Lower lobe of right lung (tissue), 2 donors: ENCODE measurements at regions not wholly inside any gene's neighbourhood (a gene's known extent, or its start where the extent isn't known, plus 50 kb on each side); places are given as distances from the start of the nearest gene placed in this dataset.

ENCODE experiments used
- ATAC-seq, 2 donors: fragments of 200-7000 bp; cut with Tn5 transposase; one replicate each; pipeline ENCODE4 v1.9.1; 2020 to 2022; ENCODE audit warnings: mild to moderate bottlenecking in 2 of 2, moderate library complexity in 2 of 2
- DNase-seq: peaks from one replicate; pipeline ENCODE4 v3.0.0-alpha.2; 2020
- H3K27ac ChIP-seq: fragments of 200-600 bp; one replicate; pipeline ENCODE4 v1.8.0; 2022
- H3K27me3 ChIP-seq: fragments of 200-600 bp; one replicate; pipeline ENCODE4 v1.8.0; 2022; ENCODE audit warnings: low read depth
- H3K36me3 ChIP-seq: fragments of 200-600 bp; one replicate; pipeline ENCODE4 v1.8.0; 2022; ENCODE audit warnings: mild to moderate bottlenecking
- H3K4me1 ChIP-seq: fragments of 200-600 bp; one replicate; pipeline ENCODE4 v1.8.0; 2022
- H3K4me3 ChIP-seq: fragments of 200-600 bp; one replicate; pipeline ENCODE4 v1.8.0; 2022; ENCODE audit warnings: mild to moderate bottlenecking
- H3K9me3 ChIP-seq: fragments of 200-600 bp; one replicate; pipeline ENCODE4 v1.8.0; 2022
- intact Hi-C: fragments of 100-400 bp; cut with DNase I; formaldehyde crosslinking; loops from one replicate; pipeline ENCODE4 v1.11.0; 2022
- TF ChIP-seq, protein P1 (sequence below): fragments of 200-600 bp; IDR thresholded peaks from one replicate; pipeline ENCODE4 v1.8.0; 2022; ENCODE audit warnings: antibody characterized with exemption, mild to moderate bottlenecking
- donor health status: DM: no; HTN: yes; CAD: no; lungs with severe emphysema.

DNA sequence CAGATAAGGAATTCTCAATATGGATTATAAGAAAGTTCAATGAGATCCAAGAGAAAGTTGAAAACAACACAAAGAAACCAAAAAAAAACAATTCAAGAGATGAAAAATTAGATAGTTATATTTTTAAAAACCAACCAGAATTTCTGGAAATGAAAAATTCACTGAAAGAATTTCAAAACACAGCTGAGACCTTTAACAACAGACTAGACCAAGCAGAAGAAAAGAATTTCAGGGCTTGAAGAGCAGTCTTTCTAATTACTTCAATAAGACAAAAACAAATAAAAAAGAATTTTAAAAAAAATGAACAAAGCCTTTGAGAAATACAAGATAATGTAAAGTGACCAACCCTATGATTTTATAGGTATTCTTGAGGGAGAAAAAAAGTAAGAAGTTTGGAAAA lies 155.4 kb downstream of the ZMAT3 start:
- Histone ChIP-seq H3K27ac (no peak overlapping the region), H3K36me3 (no peaks in the 10 kb centered on the region), H3K27me3 (no peaks in the 10 kb centered on the region), H3K4me1 (no peaks in the 10 kb centered on the region), H3K9me3 (peaks cover 13% of the 10 kb centered on the region), H3K4me3 (no peak overlapping the region)
- ATAC-seq (no peak), DNase-seq (no peak)
- TF ChIP-seq, protein P1, sequence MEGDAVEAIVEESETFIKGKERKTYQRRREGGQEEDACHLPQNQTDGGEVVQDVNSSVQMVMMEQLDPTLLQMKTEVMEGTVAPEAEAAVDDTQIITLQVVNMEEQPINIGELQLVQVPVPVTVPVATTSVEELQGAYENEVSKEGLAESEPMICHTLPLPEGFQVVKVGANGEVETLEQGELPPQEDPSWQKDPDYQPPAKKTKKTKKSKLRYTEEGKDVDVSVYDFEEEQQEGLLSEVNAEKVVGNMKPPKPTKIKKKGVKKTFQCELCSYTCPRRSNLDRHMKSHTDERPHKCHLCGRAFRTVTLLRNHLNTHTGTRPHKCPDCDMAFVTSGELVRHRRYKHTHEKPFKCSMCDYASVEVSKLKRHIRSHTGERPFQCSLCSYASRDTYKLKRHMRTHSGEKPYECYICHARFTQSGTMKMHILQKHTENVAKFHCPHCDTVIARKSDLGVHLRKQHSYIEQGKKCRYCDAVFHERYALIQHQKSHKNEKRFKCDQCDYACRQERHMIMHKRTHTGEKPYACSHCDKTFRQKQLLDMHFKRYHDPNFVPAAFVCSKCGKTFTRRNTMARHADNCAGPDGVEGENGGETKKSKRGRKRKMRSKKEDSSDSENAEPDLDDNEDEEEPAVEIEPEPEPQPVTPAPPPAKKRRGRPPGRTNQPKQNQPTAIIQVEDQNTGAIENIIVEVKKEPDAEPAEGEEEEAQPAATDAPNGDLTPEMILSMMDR = no peak
- intact Hi-C loops = no loop called here

DNA sequence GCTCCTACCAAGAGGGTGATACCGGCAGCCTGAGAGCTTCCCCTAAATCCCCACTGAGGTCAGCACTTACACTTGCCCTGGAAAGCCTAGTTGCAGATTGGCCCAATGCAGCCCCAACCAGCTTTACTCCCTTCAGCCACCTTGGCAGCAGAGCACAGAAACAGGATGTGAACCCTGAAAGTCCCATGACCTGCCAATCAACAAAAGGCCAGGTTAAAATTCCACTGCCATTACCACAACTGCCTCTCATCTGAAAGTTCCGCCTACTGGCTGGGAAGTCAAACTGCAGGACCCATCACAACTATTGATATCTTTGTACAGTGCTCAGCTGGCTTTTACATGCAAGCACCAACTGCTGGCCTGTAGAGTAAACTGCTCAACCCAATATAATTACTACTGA lies 156.2 kb downstream of the ZMAT3 start:
- Histone ChIP-seq H3K27ac (no peak overlapping the region), H3K4me3 (no peak overlapping the region), H3K36me3 (no peaks in the 10 kb centered on the region), H3K9me3 (peaks cover 13% of the 10 kb centered on the region), H3K27me3 (no peaks in the 10 kb centered on the region), H3K4me1 (no peaks in the 10 kb centered on the region)
- ATAC-seq (no peak), DNase-seq (no peak)
- intact Hi-C loops = no loop called here
- TF ChIP-seq, protein P1 = no peak

DNA sequence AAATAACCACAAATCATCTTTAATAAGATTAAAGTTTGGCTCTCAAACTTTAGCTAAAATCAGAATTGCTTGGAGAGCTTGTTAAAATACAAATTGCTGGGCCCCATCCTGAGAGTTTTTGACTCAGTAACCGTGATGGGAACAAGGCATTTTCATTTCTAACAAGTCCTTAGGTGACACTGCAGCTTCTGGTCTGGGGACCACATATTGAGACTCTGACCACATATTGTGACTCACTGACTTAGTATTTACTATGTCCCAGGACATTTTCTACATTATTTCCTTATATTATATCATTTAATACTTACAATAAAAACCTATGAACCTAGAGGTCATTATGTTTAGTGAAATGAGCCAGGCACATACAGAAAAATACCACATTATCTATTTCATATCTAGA lies 164.5 kb downstream of the ZMAT3 start:
- TF ChIP-seq, protein P1 = no peak
- Histone ChIP-seq H3K4me3 (no peak overlapping the region), H3K27me3 (no peaks in the 10 kb centered on the region), H3K4me1 (no peaks in the 10 kb centered on the region), H3K9me3 (no peaks in the 10 kb centered on the region), H3K27ac (no peak overlapping the region), H3K36me3 (no peaks in the 10 kb centered on the region)
- DNase-seq (no peak), ATAC-seq (no peak)
- intact Hi-C loops = no loop called here

DNA sequence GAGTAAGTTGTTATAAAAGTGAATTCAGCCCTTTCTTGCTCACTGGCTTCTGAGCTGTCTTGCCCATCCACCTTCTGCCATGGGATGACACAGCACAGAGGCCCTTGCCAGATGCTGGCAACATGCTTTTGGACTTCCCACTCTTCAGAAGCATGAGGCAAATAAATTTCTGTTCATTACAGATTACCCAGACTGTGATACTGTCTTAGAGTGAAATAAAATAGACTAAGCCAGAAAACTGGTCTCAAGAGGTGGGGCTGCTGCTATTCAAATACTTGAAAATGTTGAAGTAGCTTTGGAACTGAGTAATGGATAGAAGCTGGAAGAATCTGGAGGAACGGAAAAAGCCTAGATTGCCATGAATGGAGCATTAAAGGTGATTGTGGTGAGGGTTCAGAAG lies 170.4 kb downstream of the ZMAT3 start:
- peak; percentile 42 to 64 for ATAC-seq
- intact Hi-C loops = no loop called here
- no peak overlapping the region for H3K4me3 ChIP-seq
- DNase-seq = no peak
- no peak overlapping the region for H3K27ac ChIP-seq
- H3K9me3 ChIP-seq = no peaks in the 10 kb centered on the region
- no peaks in the 10 kb centered on the region for H3K36me3 ChIP-seq
- TF ChIP-seq, protein P1 = no peak
- no peaks in the 10 kb centered on the region for H3K27me3 ChIP-seq
- H3K4me1 ChIP-seq = no peaks in the 10 kb centered on the region

DNA sequence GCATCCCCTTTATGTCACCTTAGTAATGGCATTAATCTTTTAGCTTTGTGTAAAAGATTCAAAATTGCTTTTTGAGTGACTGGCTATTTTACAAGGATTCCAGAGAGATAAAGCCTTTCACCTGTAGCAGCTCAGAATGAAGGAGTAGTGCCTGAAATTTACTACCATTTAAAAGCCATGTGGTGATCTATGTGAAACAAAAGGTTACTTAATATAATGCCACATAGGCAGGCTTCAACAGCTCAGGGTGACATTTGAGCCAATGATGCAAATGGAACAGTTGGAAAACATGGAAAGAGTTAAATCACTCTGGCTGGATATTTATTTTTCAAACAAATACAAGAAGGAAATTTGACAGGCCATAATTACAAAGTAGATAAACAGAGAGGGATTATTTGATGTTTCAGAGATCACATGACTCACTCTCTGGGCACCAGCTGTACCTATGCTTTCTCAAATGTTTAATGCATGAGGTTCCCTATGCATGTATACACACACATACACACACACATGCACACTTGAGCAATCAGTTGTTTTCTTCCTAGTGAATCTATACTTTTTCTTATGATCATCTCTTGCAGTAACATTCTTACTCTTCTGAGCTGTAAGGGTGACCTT lies 171.5 kb downstream of the ZMAT3 start:
- Histone ChIP-seq H3K36me3 (no peaks in the 10 kb centered on the region), H3K4me3 (no peak overlapping the region), H3K27ac (no peak overlapping the region), H3K9me3 (no peaks in the 10 kb centered on the region), H3K4me1 (no peaks in the 10 kb centered on the region), H3K27me3 (no peaks in the 10 kb centered on the region)
- DNase-seq (no peak), ATAC-seq (no peak)
- intact Hi-C loops = no loop called here
- TF ChIP-seq, protein P1 = no peak
